Activated CD4-positive, alpha-beta T cell treated with anti-CD3 and anti-CD28 coated beads, Interleukin-2, amount 10 ng/mL, durations not matched to agents 24 days and 14 days (primary cell): ENCODE measurements at regions not wholly inside any gene's neighbourhood (a gene's known extent, or its start where the extent isn't known, plus 50 kb on each side); places are given as distances from the start of the nearest gene placed in this dataset.
"Not testable (repeated sequence)": the region's sequence is repeated elsewhere in the genome, so short reads cannot be mapped to it uniquely, and the experiment has no call there.

Experiments used
- DNase-seq: peaks from one replicate; pipeline ENCODE4 v3.0.0; 2022
- H3K27ac Mint-ChIP-seq: one replicate; pipeline ENCODE4 v1.8.0; 2022; ENCODE audit warnings: mild to moderate bottlenecking, mixed read lengths
- H3K27me3 Mint-ChIP-seq: one replicate; pipeline ENCODE4 v1.8.0; 2022; ENCODE audit warnings: mixed read lengths
- H3K36me3 Mint-ChIP-seq: one replicate; pipeline ENCODE4 v1.8.0; 2022; ENCODE audit warnings: low read depth, mild to moderate bottlenecking, mixed read lengths
- H3K4me1 Mint-ChIP-seq: one replicate; pipeline ENCODE4 v1.8.0; 2021; ENCODE audit warnings: mixed read lengths
- H3K4me3 Mint-ChIP-seq: one replicate; pipeline ENCODE4 v1.8.0; 2022; ENCODE audit warnings: mild to moderate bottlenecking, moderate library complexity, mixed read lengths
- H3K9me3 Mint-ChIP-seq: one replicate; pipeline ENCODE4 v1.8.0; 2021; ENCODE audit warnings: mixed read lengths
- intact Hi-C: fragments of 100-400 bp; cut with micrococcal nuclease; formaldehyde crosslinking; loops from one replicate; pipeline ENCODE4 v1.15.1; 2023

DNA sequence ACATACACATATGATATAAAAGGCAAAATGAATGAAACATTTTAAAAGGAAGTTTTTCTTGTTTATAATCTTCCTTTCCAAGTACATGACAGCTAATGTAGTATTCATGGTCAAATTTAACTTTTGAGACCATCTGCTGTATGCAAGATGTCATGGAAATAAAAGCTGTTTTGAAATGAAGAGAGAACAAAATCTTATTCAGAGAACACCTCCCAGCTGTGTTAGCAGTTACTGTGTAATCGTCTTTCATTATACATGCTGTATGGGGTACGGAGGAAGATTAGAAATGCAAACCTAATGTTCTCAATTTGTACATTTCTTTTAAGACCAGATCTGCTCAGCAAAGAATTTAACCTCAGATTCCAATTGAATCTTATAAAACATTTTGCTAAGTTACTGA, 1182.3 kb downstream of the OTOL1 start:
- no peak overlapping the region for H3K27ac Mint-ChIP-seq
- H3K4me1 Mint-ChIP-seq, result no peaks in the 10 kb centered on the region
- no peak for DNase-seq
- H3K36me3 Mint-ChIP-seq, result no peaks in the 10 kb centered on the region
- intact Hi-C loops, result no loop called here
- H3K27me3 Mint-ChIP-seq, result no peaks in the 10 kb centered on the region
- no peak overlapping the region for H3K4me3 Mint-ChIP-seq
- no peaks in the 10 kb centered on the region for H3K9me3 Mint-ChIP-seq

- H3K9me3 Mint-ChIP-seq, result no peaks in the 10 kb centered on the region
- no peak overlapping the region for H3K4me3 Mint-ChIP-seq
Measured at GRCh38 chr3:162684260-162684659, 1187.7 kb downstream of the OTOL1 start.

GRCh38 chr3:162699291-162699690, 1202.7 kb downstream of the OTOL1 start:
- intact Hi-C loops, result no loop called here
- no peaks in the 10 kb centered on the region for H3K9me3 Mint-ChIP-seq
- no peaks in the 10 kb centered on the region for H3K36me3 Mint-ChIP-seq
- no peak overlapping the region for H3K4me3 Mint-ChIP-seq
- DNase-seq, result no peak
- no peaks in the 10 kb centered on the region for H3K4me1 Mint-ChIP-seq
- H3K27ac Mint-ChIP-seq, result no peak overlapping the region
- H3K27me3 Mint-ChIP-seq, result no peaks in the 10 kb centered on the region

More at GRCh38 chr3:162684260-162684659, 1187.7 kb downstream of the OTOL1 start:
- H3K36me3 Mint-ChIP-seq, result no peaks in the 10 kb centered on the region
- H3K27me3 Mint-ChIP-seq, result no peaks in the 10 kb centered on the region
- H3K4me1 Mint-ChIP-seq, result no peaks in the 10 kb centered on the region
- no peak overlapping the region for H3K27ac Mint-ChIP-seq
- intact Hi-C loops, result no loop called here
- no peak for DNase-seq

DNA sequence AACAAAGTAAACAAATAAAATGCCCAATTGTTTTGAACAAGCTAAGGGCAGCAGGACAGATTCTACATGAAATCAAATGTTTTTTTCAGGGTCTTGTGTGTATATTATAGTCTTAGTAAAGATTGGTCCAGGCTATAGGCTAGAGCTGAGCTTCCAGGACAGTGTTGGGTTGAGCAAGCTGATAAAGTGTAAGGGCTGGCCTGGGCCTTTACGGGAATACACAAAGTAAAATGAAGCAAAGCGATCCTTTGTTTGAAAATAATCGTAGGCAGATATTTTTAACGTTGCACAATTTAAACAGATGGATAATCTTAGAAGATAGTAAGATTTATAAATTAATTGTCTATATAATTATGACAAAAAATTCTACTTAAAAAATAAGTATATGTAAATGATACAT, 1204.6 kb downstream of the OTOL1 start:
- intact Hi-C loops, result no loop called here
- H3K4me1 Mint-ChIP-seq, result no peaks in the 10 kb centered on the region
- no peaks in the 10 kb centered on the region for H3K36me3 Mint-ChIP-seq
- H3K9me3 Mint-ChIP-seq, result no peaks in the 10 kb centered on the region
- no peak overlapping the region for H3K27ac Mint-ChIP-seq
- H3K27me3 Mint-ChIP-seq, result no peaks in the 10 kb centered on the region
- no peak overlapping the region for H3K4me3 Mint-ChIP-seq
- no peak for DNase-seq

- Mint-ChIP-seq H3K9me3 (no peaks in the 10 kb centered on the region), H3K36me3 (no peaks in the 10 kb centered on the region), H3K27ac (no peak overlapping the region), H3K4me3 (no peak overlapping the region), H3K27me3 (no peaks in the 10 kb centered on the region), H3K4me1 (no peaks in the 10 kb centered on the region)
- intact Hi-C loops, result no loop called here
- no peak for DNase-seq
Measured at GRCh38 chr3:162702768-162703385, 1206.3 kb downstream of the OTOL1 start.

DNA sequence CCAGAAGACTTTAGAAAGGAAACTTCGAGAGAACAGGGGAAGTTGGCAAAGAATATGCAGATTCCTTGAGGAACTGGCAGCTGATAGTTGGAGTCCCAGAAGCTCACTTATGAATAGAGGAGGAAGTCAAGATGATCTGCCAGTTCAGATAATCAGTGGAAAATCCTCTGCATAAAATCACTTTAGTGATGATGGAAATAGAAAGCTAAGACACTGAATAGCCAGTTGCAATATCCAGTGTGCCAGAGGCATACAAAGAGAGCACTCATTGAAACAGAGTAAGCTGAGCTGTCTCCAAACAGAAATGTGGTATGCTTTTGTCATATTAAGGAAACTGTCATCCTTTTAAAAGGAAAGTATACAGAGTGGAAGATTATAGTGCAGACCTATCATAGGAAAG, 1207.6 kb downstream of the OTOL1 start:
- H3K4me1 Mint-ChIP-seq, result no peaks in the 10 kb centered on the region
- no peak for DNase-seq
- no peaks in the 10 kb centered on the region for H3K27me3 Mint-ChIP-seq
- H3K4me3 Mint-ChIP-seq, result no peak overlapping the region
- no peaks in the 10 kb centered on the region for H3K9me3 Mint-ChIP-seq
- H3K36me3 Mint-ChIP-seq, result no peaks in the 10 kb centered on the region
- intact Hi-C loops, result no loop called here
- H3K27ac Mint-ChIP-seq, result no peak overlapping the region

DNA sequence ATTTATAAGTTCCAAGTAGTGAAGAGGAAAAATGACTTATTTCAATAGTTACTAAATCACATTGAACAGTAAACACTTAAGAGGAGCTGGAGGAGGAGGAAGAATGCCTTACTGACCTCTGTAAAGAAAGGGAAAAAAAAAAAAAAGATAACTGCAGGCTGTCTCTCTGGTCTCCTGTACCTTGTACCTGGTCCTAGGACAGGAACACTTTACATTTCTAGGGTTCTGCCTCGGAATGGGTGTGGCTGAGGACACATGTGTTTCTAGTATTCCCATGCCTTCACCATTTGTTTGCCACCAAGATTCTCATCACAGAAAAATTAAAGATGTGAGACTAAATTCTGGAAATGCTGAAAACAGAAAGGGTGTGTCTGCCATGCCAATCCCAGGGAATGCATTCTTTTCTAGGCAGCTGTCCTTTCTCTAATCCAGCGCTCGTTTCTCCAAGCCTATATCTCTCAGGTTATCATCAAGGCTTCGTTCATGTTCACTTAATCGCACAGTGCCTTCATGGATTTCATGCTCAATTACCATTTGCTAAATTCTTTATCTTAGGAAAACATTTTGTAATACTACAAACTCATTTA, 1208.3 kb downstream of the OTOL1 start:
- Mint-ChIP-seq H3K4me1 (no peaks in the 10 kb centered on the region), H3K27me3 (no peaks in the 10 kb centered on the region), H3K4me3 (no peak overlapping the region), H3K36me3 (no peaks in the 10 kb centered on the region), H3K9me3 (no peaks in the 10 kb centered on the region), H3K27ac (no peak overlapping the region)
- DNase-seq, result no peak
- intact Hi-C loops, result no loop called here

DNA sequence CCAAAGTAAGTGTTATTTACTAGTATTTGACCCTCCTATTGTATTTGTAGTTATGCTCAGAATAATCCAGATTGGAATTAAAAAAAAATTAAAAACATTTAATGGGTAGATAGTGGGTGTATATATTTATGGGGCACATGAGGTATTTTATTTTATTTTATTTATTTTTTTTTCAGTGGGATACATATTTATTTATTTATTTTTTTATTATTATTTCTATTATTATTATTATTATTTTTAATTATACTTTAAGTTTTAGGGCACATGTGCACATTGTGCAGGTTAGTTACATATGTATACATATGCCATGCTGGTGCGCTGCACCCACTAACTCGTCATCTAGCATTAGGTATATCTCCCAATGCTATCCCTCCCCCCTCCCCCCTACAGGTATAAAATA, 1211.8 kb downstream of the OTOL1 start:
- H3K27ac Mint-ChIP-seq, H3K9me3 Mint-ChIP-seq, H3K36me3 Mint-ChIP-seq, H3K4me3 Mint-ChIP-seq, H3K4me1 Mint-ChIP-seq, H3K27me3 Mint-ChIP-seq, DNase-seq, intact Hi-C loops: not testable (repeated sequence)

GRCh38 chr3:162708942-162709706, 1212.5 kb downstream of the OTOL1 start:
- H3K36me3 Mint-ChIP-seq, DNase-seq, H3K4me1 Mint-ChIP-seq, H3K27ac Mint-ChIP-seq, H3K4me3 Mint-ChIP-seq, intact Hi-C loops, H3K9me3 Mint-ChIP-seq, H3K27me3 Mint-ChIP-seq: not testable (repeated sequence)

DNA sequence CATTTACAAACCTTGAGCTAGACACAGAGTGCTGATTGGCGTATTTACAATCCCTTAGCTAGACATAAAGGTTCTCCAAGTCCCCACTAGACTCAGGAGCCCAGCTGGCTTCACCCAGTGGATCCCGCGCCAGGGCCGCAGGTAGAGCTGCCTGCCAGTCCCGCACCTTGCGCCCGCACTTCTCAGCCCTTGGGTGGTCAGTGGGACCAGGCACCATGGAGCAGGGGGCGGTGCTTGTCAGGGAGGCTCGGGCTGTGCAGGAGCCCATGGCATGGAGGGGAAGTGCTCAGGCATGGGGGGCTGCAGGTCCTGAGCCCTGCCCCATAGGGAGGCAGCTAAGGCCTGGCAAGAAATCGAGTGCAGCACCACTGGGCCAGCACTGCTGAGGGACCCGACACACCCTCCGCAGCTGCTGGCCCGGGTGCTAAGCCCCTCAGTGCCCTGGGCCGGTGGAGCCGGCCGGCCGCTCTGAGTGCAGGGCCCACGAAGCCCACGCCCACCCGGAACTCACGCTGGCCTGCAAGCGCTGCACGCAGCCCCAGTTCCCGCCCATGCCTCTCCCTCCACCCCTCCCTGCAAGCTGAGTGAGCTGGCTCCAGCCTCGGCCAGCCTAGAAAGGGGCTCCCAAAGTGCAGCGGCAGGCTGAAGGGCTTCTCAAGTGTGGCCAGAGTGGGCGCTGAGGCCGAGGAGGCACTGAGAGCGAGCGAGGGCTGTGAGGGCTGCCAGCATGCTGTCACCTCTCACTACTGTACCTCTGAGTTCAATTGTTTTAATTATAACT, 1213.9 kb downstream of the OTOL1 start:
- DNase-seq, result no peak
- Mint-ChIP-seq H3K36me3 (no peaks in the 10 kb centered on the region), H3K9me3 (no peaks in the 10 kb centered on the region), H3K27ac (no peak overlapping the region), H3K4me3 (no peak overlapping the region), H3K27me3 (no peaks in the 10 kb centered on the region), H3K4me1 (no peaks in the 10 kb centered on the region)
- intact Hi-C loops, result no loop called here

GRCh38 chr3:162717074-162717473, 1220.5 kb downstream of the OTOL1 start:
- DNase-seq, H3K4me1 Mint-ChIP-seq, H3K36me3 Mint-ChIP-seq, intact Hi-C loops, H3K27me3 Mint-ChIP-seq, H3K9me3 Mint-ChIP-seq, H3K27ac Mint-ChIP-seq, H3K4me3 Mint-ChIP-seq: not testable (repeated sequence)

DNA sequence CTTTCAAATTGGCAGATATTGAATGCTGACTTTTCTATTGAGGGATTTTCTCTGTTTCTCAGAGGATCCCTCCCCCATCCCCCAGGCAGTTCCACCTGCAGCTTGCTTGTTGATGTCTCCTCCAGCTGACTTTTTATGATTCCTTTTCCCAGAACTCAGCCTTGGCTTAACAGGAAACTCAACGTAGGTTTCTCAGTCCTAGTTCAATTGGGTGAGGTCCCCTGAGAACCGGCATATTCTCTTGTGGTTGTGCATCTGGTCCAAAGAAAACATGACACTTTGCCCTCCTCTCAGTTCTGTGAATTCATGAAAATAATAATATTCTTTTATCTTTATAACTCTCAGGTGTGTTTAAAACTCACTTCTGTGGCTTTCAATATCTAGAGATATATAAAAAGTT, 1222.1 kb downstream of the OTOL1 start:
- Mint-ChIP-seq H3K9me3 (no peaks in the 10 kb centered on the region), H3K4me1 (no peaks in the 10 kb centered on the region), H3K27ac (no peak overlapping the region), H3K27me3 (no peaks in the 10 kb centered on the region), H3K4me3 (no peak overlapping the region), H3K36me3 (no peaks in the 10 kb centered on the region)
- intact Hi-C loops, result no loop called here
- DNase-seq, result no peak

- Mint-ChIP-seq H3K9me3 (no peaks in the 10 kb centered on the region), H3K27ac (no peak overlapping the region), H3K4me1 (no peaks in the 10 kb centered on the region), H3K36me3 (no peaks in the 10 kb centered on the region), H3K27me3 (no peaks in the 10 kb centered on the region), H3K4me3 (no peak overlapping the region)
- DNase-seq, result no peak
- intact Hi-C loops, result no loop called here
Measured at GRCh38 chr3:162719684-162720341, 1223.2 kb downstream of the OTOL1 start.

- Mint-ChIP-seq H3K4me1 (no peaks in the 10 kb centered on the region), H3K27ac (no peak overlapping the region), H3K4me3 (no peak overlapping the region), H3K9me3 (no peaks in the 10 kb centered on the region), H3K27me3 (no peaks in the 10 kb centered on the region), H3K36me3 (no peaks in the 10 kb centered on the region)
- DNase-seq, result no peak
- intact Hi-C loops, result no loop called here
Measured at GRCh38 chr3:162721736-162722135, 1225.1 kb downstream of the OTOL1 start.
